SK-MEL-5 (cell line): ENCODE measurements at regions not wholly inside any gene's neighbourhood (a gene's known extent, or its start where the extent isn't known, plus 50 kb on each side); places are given as distances from the start of the nearest gene placed in this dataset.
"Not testable (repeated sequence)": the region's sequence is repeated elsewhere in the genome, so short reads cannot be mapped to it uniquely, and the experiment has no call there.

Experiments
- DNase-seq: peaks from one replicate; pipeline ENCODE4 v3.0.0-alpha.2; 2016; ENCODE audit warnings: low read depth, low spot score
- in situ Hi-C: cut with HindIII; loops from 2 replicates; pipeline ENCODE4 v1.10.0; 2016; ENCODE audit warnings: low sequenced_read_pairs, high pct_unique_total_duplicates, low pct_unique_long_range_greater_than_20kb

GRCh38 chr3:181328346-181328745 is 338.8 kb upstream of the DNAJC19 start:
- in situ Hi-C loops, result no loop called here
- DNase-seq, result no peak

GRCh38 chr3:181327349-181327748 is 337.8 kb upstream of the DNAJC19 start:
- DNase-seq, result peak; percentile 6
- in situ Hi-C loops, result no loop called here

- peak; percentile 72 for DNase-seq
- in situ Hi-C loops, result no loop called here
Observed at GRCh38 chr3:181326637-181327223, 337.2 kb upstream of the DNAJC19 start.

- DNase-seq, result peak; percentile 25
- in situ Hi-C loops, result not testable (repeated sequence)
Observed at GRCh38 chr3:181324516-181324915, 335.0 kb upstream of the DNAJC19 start.

GRCh38 chr3:181318321-181318720 is 328.8 kb upstream of the DNAJC19 start:
- no peak for DNase-seq
- in situ Hi-C loops, result no loop called here

- in situ Hi-C loops, result no loop called here
- no peak for DNase-seq
Observed at GRCh38 chr3:181317508-181317907, 328.0 kb upstream of the DNAJC19 start.

- peak; percentile 38 for DNase-seq
- in situ Hi-C loops, result no loop called here
Observed at GRCh38 chr3:181316482-181316881, 326.9 kb upstream of the DNAJC19 start.

GRCh38 chr3:181313335-181313734 is 323.8 kb upstream of the DNAJC19 start:
- in situ Hi-C loops, result no loop called here

GRCh38 chr3:181311186-181311585 is 321.6 kb upstream of the DNAJC19 start:
- DNase-seq, result no peak
- in situ Hi-C loops, result no loop called here

More at GRCh38 chr3:181313335-181313734, 323.8 kb upstream of the DNAJC19 start:
- no peak for DNase-seq

- in situ Hi-C loops, result no loop called here
- DNase-seq, result no peak
Observed at GRCh38 chr3:181302960-181303359, 313.4 kb upstream of the DNAJC19 start.

- in situ Hi-C loops, result no loop called here
- DNase-seq, result no peak
Observed at GRCh38 chr3:181300033-181300432, 310.5 kb upstream of the DNAJC19 start.

- in situ Hi-C loops, result no loop called here
- no peak for DNase-seq
Observed at GRCh38 chr3:181298421-181298820, 308.9 kb upstream of the DNAJC19 start.

- peak; percentile 84 for DNase-seq
- in situ Hi-C loops, result no loop called here
Observed at GRCh38 chr3:181292984-181293383, 303.4 kb upstream of the DNAJC19 start.

GRCh38 chr3:181290941-181291340 is 301.4 kb upstream of the DNAJC19 start:
- in situ Hi-C loops, result no loop called here
- DNase-seq, result no peak

GRCh38 chr3:181289306-181289705 is 299.8 kb upstream of the DNAJC19 start:
- in situ Hi-C loops, result no loop called here
- DNase-seq, result no peak

GRCh38 chr3:181288145-181288544 is 298.6 kb upstream of the DNAJC19 start:
- in situ Hi-C loops, result no loop called here
- DNase-seq, result no peak

GRCh38 chr3:181279239-181279565 is 289.7 kb upstream of the DNAJC19 start:
- DNase-seq, result peak; percentile 32
- in situ Hi-C loops, result no loop called here

- DNase-seq, result peak; percentile 44
- in situ Hi-C loops, result no loop called here
Observed at GRCh38 chr3:181278468-181279238, 289.1 kb upstream of the DNAJC19 start.

- no peak for DNase-seq
- in situ Hi-C loops, result no loop called here
Observed at GRCh38 chr3:181276358-181276896, 286.9 kb upstream of the DNAJC19 start.
